HEK293 (cell line): ENCODE measurements at regions not wholly inside any gene's neighbourhood (a gene's known extent, or its start where the extent isn't known, plus 50 kb on each side); places are given as distances from the start of the nearest gene placed in this dataset.

Experiments
- CTCF ChIA-PET: fragments of 350-600 bp; formaldehyde crosslinking; extraction: SDS; loops from one replicate; lab custom pipeline; 2021; ENCODE audit warnings: antibody characterized with exemption; lab: Yijun Ruan, JAX
- POLR2A ChIA-PET: fragments of 300-600 bp; formaldehyde crosslinking; extraction: SDS; loops from one replicate; lab custom pipeline; 2020; ENCODE audit warnings: antibody characterized with exemption, inconsistent platforms; lab: Yijun Ruan, JAX
- H3K27ac ChIP-seq: fragments of 200-500 bp; sonication (Bioruptor generic); 2 replicates; pipeline ENCODE4 v1.5.1; 2014; ENCODE audit warnings: low read depth, low read length, control low read depth, inconsistent platforms; ENCODE audit errors: extremely low read depth
- H3K36me3 ChIP-seq, 2 experiments: fragments of 200-500 bp in 1 of 2; sonication (Bioruptor generic) in 1 of 2; 1 replicate in 1 of 2; 2 replicates in 1 of 2; pipeline ENCODE4 v1.5.1; 2014 to 2017; ENCODE audit warnings: inconsistent platforms in 2 of 2, low read length in 2 of 2; ENCODE audit not compliant: control insufficient read depth in 2 of 2, insufficient read depth in 1 of 2
- H3K4me1 ChIP-seq: fragments of 200-500 bp; sonication (Bioruptor generic); 2 replicates; pipeline ENCODE4 v1.5.1; 2014; ENCODE audit warnings: mild to moderate bottlenecking, low read length, inconsistent platforms; ENCODE audit not compliant: control insufficient read depth, insufficient read depth
- H3K4me3 ChIP-seq: 2 replicates; pipeline ENCODE4 v1.5.1; 2011; ENCODE audit warnings: low read depth, mild to moderate bottlenecking, control low read depth, low read length, moderate library complexity
- H3K9me3 ChIP-seq: fragments of 200-500 bp; sonication (Bioruptor generic); 2 replicates; pipeline ENCODE4 v1.5.1; 2014; ENCODE audit warnings: low read depth, low read length, inconsistent platforms; ENCODE audit not compliant: control insufficient read depth, insufficient read depth
- BCL11A ChIP-seq: fragments of 450-650 bp; formaldehyde crosslinking; IDR thresholded peaks from 2 replicates; pipeline ENCODE4 v1.5.1; 2016; ENCODE audit warnings: low read depth, missing biosample characterization, missing genetic modification characterization
- HIC1 ChIP-seq: fragments of 450-650 bp; formaldehyde crosslinking; IDR thresholded peaks from 2 replicates; pipeline ENCODE4 v1.5.1; 2016; ENCODE audit warnings: missing biosample characterization, missing genetic modification characterization
- TSHZ1 ChIP-seq: fragments of 450-650 bp; formaldehyde crosslinking; IDR thresholded peaks from 2 replicates; pipeline ENCODE4 v1.5.1; 2016; ENCODE audit warnings: missing biosample characterization, missing genetic modification characterization, borderline replicate concordance
- ZBTB10 ChIP-seq: fragments of 450-650 bp; formaldehyde crosslinking; IDR thresholded peaks from 2 replicates; pipeline ENCODE4 v1.5.1; 2016; ENCODE audit warnings: missing biosample characterization, missing genetic modification characterization
- ZBTB44 ChIP-seq: fragments of 450-650 bp; IDR thresholded peaks from 2 replicates; pipeline ENCODE4 v1.5.1; 2018; ENCODE audit warnings: missing biosample characterization, mild to moderate bottlenecking, missing genetic modification characterization
- ZBTB8A ChIP-seq: fragments of 450-650 bp; formaldehyde crosslinking; IDR thresholded peaks from 2 replicates; pipeline ENCODE4 v1.5.1; 2016; ENCODE audit warnings: missing biosample characterization, missing genetic modification characterization
- ZFHX2 ChIP-seq: fragments of 450-650 bp; formaldehyde crosslinking; conservative IDR thresholded peaks from 2 replicates; pipeline ENCODE4 v1.5.1; 2016; ENCODE audit warnings: missing biosample characterization, missing genetic modification characterization
- ZNF266 ChIP-seq: fragments of 450-650 bp; formaldehyde crosslinking; IDR thresholded peaks from 2 replicates; pipeline ENCODE4 v1.5.1; 2016; ENCODE audit warnings: missing biosample characterization, missing genetic modification characterization, low read depth
- ZNF391 ChIP-seq: fragments of 450-650 bp; formaldehyde crosslinking; IDR thresholded peaks from 2 replicates; pipeline ENCODE4 v1.5.1; 2016; ENCODE audit warnings: low read depth, missing biosample characterization, missing genetic modification characterization, borderline replicate concordance
- ZNF518A ChIP-seq: fragments of 450-650 bp; formaldehyde crosslinking; conservative IDR thresholded peaks from 2 replicates; pipeline ENCODE4 v1.5.1; 2016; ENCODE audit warnings: low read depth, missing biosample characterization, missing genetic modification characterization
- ZNF544 ChIP-seq: fragments of 450-650 bp; formaldehyde crosslinking; IDR thresholded peaks from 2 replicates; pipeline ENCODE4 v1.5.0; 2017; ENCODE audit warnings: missing biosample characterization, missing genetic modification characterization
- ZNF585B ChIP-seq: fragments of 450-650 bp; formaldehyde crosslinking; IDR thresholded peaks from 2 replicates; pipeline ENCODE4 v1.5.1; 2016; ENCODE audit warnings: missing biosample characterization, missing genetic modification characterization
- ZNF621 ChIP-seq: fragments of 450-650 bp; formaldehyde crosslinking; IDR thresholded peaks from 2 replicates; pipeline ENCODE4 v1.5.1; 2017; ENCODE audit warnings: missing biosample characterization, missing genetic modification characterization
- ZNF624 ChIP-seq: fragments of 450-650 bp; formaldehyde crosslinking; IDR thresholded peaks from 2 replicates; pipeline ENCODE4 v1.5.1; 2017; ENCODE audit warnings: missing biosample characterization, missing genetic modification characterization
- ZNF645 ChIP-seq: fragments of 450-650 bp; formaldehyde crosslinking; IDR thresholded peaks from 2 replicates; pipeline ENCODE4; 2016; ENCODE audit warnings: missing biosample characterization, missing genetic modification characterization
- ZNF658 ChIP-seq: fragments of 450-650 bp; formaldehyde crosslinking; IDR thresholded peaks from 2 replicates; pipeline ENCODE4; 2016; ENCODE audit warnings: missing biosample characterization, missing genetic modification characterization
- ZNF677 ChIP-seq: fragments of 450-650 bp; IDR thresholded peaks from 2 replicates; pipeline ENCODE4 v1.5.0; 2018; ENCODE audit warnings: missing biosample characterization, mild to moderate bottlenecking, missing genetic modification characterization, moderate library complexity
- ZNF791 ChIP-seq: fragments of 450-650 bp; formaldehyde crosslinking; IDR thresholded peaks from 2 replicates; pipeline ENCODE4 v1.5.1; 2016; ENCODE audit warnings: missing biosample characterization, missing genetic modification characterization

- Histone ChIP-seq H3K4me1 (no peaks in the 10 kb centered on the region), H3K9me3 (no peaks in the 10 kb centered on the region), H3K27ac (no peak overlapping the region), H3K4me3 (no peak overlapping the region), H3K36me3 (no peaks in the 10 kb centered on the region)
- TF ChIP-seq ZFHX2 (tag by site-specific recombination) (no peak), ZBTB10 (tag by site-specific recombination) (no peak), ZNF266 (tag by site-specific recombination) (no peak), ZNF621 (tag by site-specific recombination) (no peak), HIC1 (tag by site-specific recombination) (no peak), BCL11A (no peak), ZNF585B (tag by site-specific recombination) (no peak), ZNF677 (tag by site-specific recombination) (no peak), ZNF791 (tag by site-specific recombination) (no peak), ZNF658 (tag by site-specific recombination) (no peak), ZBTB8A (no peak), ZNF518A (tag by site-specific recombination) (no peak), TSHZ1 (tag by site-specific recombination) (no peak), ZNF544 (tag by site-specific recombination) (no peak), ZNF391 (tag by site-specific recombination) (no peak), ZBTB44 (tag by site-specific recombination) (no peak), ZNF645 (tag by site-specific recombination) (no peak), ZNF624 (tag by site-specific recombination) (no peak)
- CTCF ChIA-PET = no interaction called here
- POLR2A ChIA-PET = no interaction called here
These were observed 567.9 kb downstream of the EBF1 start for GRCh38 chr5:158531860-158532259.
